Left lung (tissue), 4 donors: ENCODE measurements at regions not wholly inside any gene's neighbourhood (a gene's known extent, or its start where the extent isn't known, plus 50 kb on each side); places are given as distances from the start of the nearest gene placed in this dataset.

Experiments used
- ATAC-seq: fragments of 200-7000 bp; cut with Tn5 transposase; one replicate; pipeline ENCODE4 v1.9.1; 2020; ENCODE audit warnings: moderate library complexity
- DNase-seq, 4 donors: peaks; one replicate each; pipeline ENCODE4 v3.0.0-alpha.2; 2013 to 2020
- H3K27ac ChIP-seq, 2 donors: fragments of 200-600 bp; sonication (generic) in 1 of 2; one replicate each; pipeline versions ENCODE4 v1.5.0 to v1.8.0; 2020 to 2021
- H3K27me3 ChIP-seq, 2 donors: fragments of 200-600 bp; sonication (generic) in 1 of 2; one replicate each; pipeline versions ENCODE4 v1.5.0 to v1.8.0; 2020 to 2021
- H3K36me3 ChIP-seq, 2 donors: fragments of 200-600 bp; sonication (generic) in 1 of 2; one replicate each; pipeline versions ENCODE4 v1.5.0 to v1.8.0; 2020 to 2021
- H3K4me1 ChIP-seq, 2 donors: fragments of 200-600 bp; one replicate each; pipeline ENCODE4 v1.8.0; 2021
- H3K4me3 ChIP-seq, 2 donors: fragments of 200-600 bp; sonication (generic) in 1 of 2; one replicate each; pipeline versions ENCODE4 v1.5.0 to v1.8.0; 2020 to 2021; ENCODE audit warnings: mild to moderate bottlenecking in 1 of 2
- H3K9me3 ChIP-seq, 2 donors: fragments of 200-600 bp; sonication (generic) in 1 of 2; one replicate each; pipeline versions ENCODE4 v1.5.0 to v1.8.0; 2020 to 2021
- intact Hi-C, 2 donors: fragments of 100-400 bp; cut with DNase I; formaldehyde crosslinking; loops; one replicate each; pipeline versions ENCODE4 v1.11.2 to v1.14.2; 2022
- TF ChIP-seq, protein P1 (sequence below), 2 donors: fragments of 200-600 bp; sonication (generic) in 1 of 2; IDR thresholded peaks; one replicate each; pipeline versions ENCODE4 v1.5.0 to v1.8.0; 2021; ENCODE audit warnings: antibody characterized with exemption in 2 of 2
- donor health status: DM: no; HTN: yes; CAD: no.
- donor health status: DM: no; HTN: no; CAD: no.

GRCh38 chr10:118965645-118966044 is 63.9 kb upstream of the NANOS1 start:
- ATAC-seq (no peak), DNase-seq (no peak)
- Histone ChIP-seq H3K9me3 (no peaks in the 10 kb centered on the region), H3K27ac (no peak overlapping the region), H3K4me1 (no peaks in the 10 kb centered on the region), H3K4me3 (no peak overlapping the region), H3K27me3 (peaks cover 0 to 6% of the 10 kb centered on the region in 2 donors), H3K36me3 (no peaks in the 10 kb centered on the region)
- intact Hi-C loops: no loop called here
- TF ChIP-seq, protein P1, sequence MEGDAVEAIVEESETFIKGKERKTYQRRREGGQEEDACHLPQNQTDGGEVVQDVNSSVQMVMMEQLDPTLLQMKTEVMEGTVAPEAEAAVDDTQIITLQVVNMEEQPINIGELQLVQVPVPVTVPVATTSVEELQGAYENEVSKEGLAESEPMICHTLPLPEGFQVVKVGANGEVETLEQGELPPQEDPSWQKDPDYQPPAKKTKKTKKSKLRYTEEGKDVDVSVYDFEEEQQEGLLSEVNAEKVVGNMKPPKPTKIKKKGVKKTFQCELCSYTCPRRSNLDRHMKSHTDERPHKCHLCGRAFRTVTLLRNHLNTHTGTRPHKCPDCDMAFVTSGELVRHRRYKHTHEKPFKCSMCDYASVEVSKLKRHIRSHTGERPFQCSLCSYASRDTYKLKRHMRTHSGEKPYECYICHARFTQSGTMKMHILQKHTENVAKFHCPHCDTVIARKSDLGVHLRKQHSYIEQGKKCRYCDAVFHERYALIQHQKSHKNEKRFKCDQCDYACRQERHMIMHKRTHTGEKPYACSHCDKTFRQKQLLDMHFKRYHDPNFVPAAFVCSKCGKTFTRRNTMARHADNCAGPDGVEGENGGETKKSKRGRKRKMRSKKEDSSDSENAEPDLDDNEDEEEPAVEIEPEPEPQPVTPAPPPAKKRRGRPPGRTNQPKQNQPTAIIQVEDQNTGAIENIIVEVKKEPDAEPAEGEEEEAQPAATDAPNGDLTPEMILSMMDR (IDR thresholded peaks at IDR 0.05): no peak

DNA sequence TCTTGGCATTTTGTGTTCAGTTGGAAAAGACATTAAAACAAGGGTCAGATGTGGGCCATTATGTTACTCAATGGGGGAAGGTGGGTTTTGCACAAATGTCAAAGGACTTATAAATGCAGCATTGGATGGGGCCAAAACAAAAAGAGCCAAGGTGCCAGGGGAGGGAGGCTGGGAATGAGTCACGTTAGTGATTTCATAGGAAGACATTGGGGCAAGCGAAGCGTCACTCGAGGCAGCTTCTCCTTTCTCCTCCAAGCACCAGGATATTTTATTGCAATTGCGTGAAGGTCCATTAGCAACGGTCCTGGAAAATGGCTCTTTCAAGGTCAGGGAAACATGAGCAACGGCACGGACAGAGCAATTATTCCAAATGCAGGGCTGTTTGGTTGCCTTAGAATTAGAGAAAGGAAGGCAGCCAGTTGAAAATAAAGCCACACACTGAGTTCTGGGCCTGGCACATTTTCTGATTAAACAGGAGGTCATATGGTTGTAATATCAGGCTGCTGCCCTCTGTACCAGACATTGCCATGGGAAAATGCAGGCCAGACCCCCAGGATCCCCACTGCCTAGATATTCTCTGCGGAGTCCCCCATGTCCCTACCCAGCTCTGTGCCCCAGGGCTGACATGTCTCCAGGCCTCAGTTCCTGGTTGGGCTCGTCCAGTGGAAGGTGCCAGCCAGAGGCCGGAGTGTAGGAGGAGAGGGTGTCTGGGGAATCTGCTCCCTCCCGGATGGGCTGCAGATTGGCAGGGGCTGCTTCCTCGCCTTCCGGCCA is 63.3 kb upstream of the NANOS1 start:
- no peaks in the 10 kb centered on the region for H3K9me3 ChIP-seq

GRCh38 chr10:118966850-118967125 is 62.7 kb upstream of the NANOS1 start:
- H3K9me3 ChIP-seq: no peaks in the 10 kb centered on the region
- intact Hi-C loops: no loop called here
- no peak for DNase-seq
- peaks cover 0 to 6% of the 10 kb centered on the region in 2 donors for H3K27me3 ChIP-seq
- no peaks in the 10 kb centered on the region for H3K36me3 ChIP-seq
- no peaks in the 10 kb centered on the region for H3K4me1 ChIP-seq
- TF ChIP-seq, protein P1 (IDR thresholded peaks at IDR 0.05): no peak
- H3K27ac ChIP-seq: no peak overlapping the region
- ATAC-seq: no peak
- no peak overlapping the region for H3K4me3 ChIP-seq

More for the DNA sequence above, 63.3 kb upstream of the NANOS1 start:
- Histone ChIP-seq H3K4me1 (no peaks in the 10 kb centered on the region), H3K4me3 (no peak overlapping the region), H3K27me3 (peaks cover 0 to 6% of the 10 kb centered on the region in 2 donors), H3K27ac (no peak overlapping the region), H3K36me3 (no peaks in the 10 kb centered on the region)
- DNase-seq: no peak
- TF ChIP-seq, protein P1 (IDR thresholded peaks at IDR 0.05): no peak
- intact Hi-C loops: no loop called here
- no peak for ATAC-seq

GRCh38 chr10:118967160-118967559 is 62.4 kb upstream of the NANOS1 start:
- H3K4me1 ChIP-seq: no peaks in the 10 kb centered on the region
- TF ChIP-seq, protein P1 (IDR thresholded peaks at IDR 0.05): no peak

DNA sequence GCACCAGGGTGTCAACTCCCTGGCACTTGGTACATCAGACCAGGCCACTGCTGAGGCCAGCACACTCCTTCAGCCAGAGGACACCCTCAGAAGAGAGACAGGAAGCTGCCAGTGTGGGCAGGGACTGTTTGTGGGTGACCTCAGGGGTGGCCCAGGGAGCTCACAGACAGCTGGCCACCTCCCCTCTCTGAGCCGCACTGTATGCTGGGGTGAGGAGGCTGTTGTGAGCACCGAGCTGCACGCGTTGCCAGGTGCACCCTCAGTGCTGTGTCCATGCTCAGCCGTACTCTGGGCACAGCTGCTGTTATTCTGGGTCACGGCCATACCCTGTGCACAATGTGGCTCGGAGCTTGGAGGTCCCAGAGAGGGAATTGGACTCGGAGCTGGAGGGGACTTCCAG is 61.5 kb upstream of the NANOS1 start:
- no peaks in the 10 kb centered on the region for H3K36me3 ChIP-seq
- TF ChIP-seq, protein P1 (IDR thresholded peaks at IDR 0.05): no peak
- intact Hi-C loops: no loop called here
- peaks cover 0 to 6% of the 10 kb centered on the region in 2 donors for H3K27me3 ChIP-seq
- ATAC-seq (no peak), DNase-seq (no peak)
- H3K4me1 ChIP-seq: no peaks in the 10 kb centered on the region
- no peaks in the 10 kb centered on the region for H3K9me3 ChIP-seq
- H3K27ac ChIP-seq: no peak overlapping the region
- no peak overlapping the region for H3K4me3 ChIP-seq

More at GRCh38 chr10:118967160-118967559, 62.4 kb upstream of the NANOS1 start:
- intact Hi-C loops: no loop called here
- ATAC-seq (no peak), DNase-seq (no peak)
- no peak overlapping the region for H3K4me3 ChIP-seq
- H3K9me3 ChIP-seq: no peaks in the 10 kb centered on the region
- no peaks in the 10 kb centered on the region for H3K36me3 ChIP-seq
- H3K27ac ChIP-seq: no peak overlapping the region
- H3K27me3 ChIP-seq: peaks cover 0 to 6% of the 10 kb centered on the region in 2 donors
